ENCODE measurements at regions not wholly inside any gene's neighbourhood (a gene's known extent, or its start where the extent isn't known, plus 50 kb on each side); places are given as distances from the start of the nearest gene placed in this dataset.

- DNase-seq, result peak; percentile 86
Observed at GRCh38 chr21:45592208-45592619, 50.0 kb upstream of the SLC19A1 start.

GRCh38 chr21:45592626-45593134 lies 50.4 kb upstream of the SLC19A1 start:
- no peak for DNase-seq

DNA sequence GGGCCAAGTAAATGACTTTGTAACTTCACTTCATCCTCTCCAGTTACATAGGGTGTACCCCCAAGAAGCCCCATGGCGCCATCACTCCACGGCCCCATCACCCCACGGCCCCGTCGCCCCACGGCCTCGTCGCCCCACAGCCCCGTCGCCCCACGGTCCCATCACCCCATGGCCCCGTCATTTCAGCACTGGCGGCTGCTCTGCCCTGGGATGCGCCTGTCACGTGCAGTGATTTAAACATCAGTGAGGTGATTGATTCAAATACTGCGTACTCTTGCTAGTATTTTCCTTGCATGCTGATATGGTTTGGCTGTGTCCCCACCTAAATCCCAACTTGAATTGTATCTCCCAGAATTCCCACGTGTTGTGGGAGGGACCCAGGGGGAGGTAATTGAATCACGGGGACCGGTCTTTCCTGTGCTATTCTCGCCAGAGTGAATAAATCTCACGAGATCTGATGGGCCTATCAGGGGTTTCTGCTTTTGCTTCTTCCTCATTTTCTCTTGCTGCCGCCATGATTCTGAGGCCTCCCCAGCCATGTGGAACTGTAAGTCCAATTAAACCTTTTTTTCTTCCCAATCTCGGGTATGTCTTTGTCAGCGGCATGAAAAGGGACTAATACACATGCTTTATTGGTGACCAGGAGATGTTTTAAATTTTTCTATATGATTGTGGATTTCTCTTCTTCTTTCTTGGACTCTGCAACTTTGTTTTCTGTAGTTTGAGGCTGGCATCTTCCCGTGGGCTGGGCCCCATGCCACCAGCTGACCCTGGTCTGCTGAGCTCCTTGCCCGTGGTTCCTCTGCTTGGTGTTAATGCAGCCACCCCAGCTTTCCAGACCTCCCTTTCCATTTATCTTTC lies 50.1 kb upstream of the PCBP3 start:
- no peak for DNase-seq
